DOHH2 (cell line): ENCODE measurements at regions not wholly inside any gene's neighbourhood (a gene's known extent, or its start where the extent isn't known, plus 50 kb on each side); places are given as distances from the start of the nearest gene placed in this dataset.

ENCODE experiments used
- CTCF ChIP-seq: fragments of 200-600 bp; sonication (generic); IDR thresholded peaks from one replicate; pipeline ENCODE4 v1.5.1; 2014; ENCODE audit warnings: antibody characterized with exemption, mild to moderate bottlenecking, low read depth, low read length; ENCODE audit not compliant: poor library complexity, severe bottlenecking
- EZH2phosphoT487 ChIP-seq: fragments of 200-600 bp; sonication (generic); IDR thresholded peaks from 2 replicates; pipeline ENCODE4 v1.6.1; 2017; ENCODE audit warnings: borderline replicate concordance, mild to moderate bottlenecking, antibody characterized with exemption, low read length, moderate library complexity, mixed read lengths

- TF ChIP-seq CTCF, result no peak
- TF ChIP-seq EZH2phosphoT487, result no peak
Observed at GRCh38 chr6:62716719-62717118, 430.7 kb upstream of the KHDRBS2 start.
